ENCODE measurements at regions not wholly inside any gene's neighbourhood (a gene's known extent, or its start where the extent isn't known, plus 50 kb on each side); places are given as distances from the start of the nearest gene placed in this dataset.

- no peak for TF ChIP-seq CTCF (IDR thresholded peaks at IDR 0.05; ENCODE audit: control extremely low read depth, extremely low read depth, low read depth, missing control alignments)
- DNase-seq (ENCODE audit: extremely low spot score), result no peak
- POLR2A ChIA-PET, result no interaction called here
- CTCF ChIA-PET, result no interaction called here
Measured at GRCh38 chr6:163942790-163943189, 528.3 kb downstream of the QKI start.

- TF ChIP-seq CTCF (IDR thresholded peaks at IDR 0.05; ENCODE audit: control extremely low read depth, extremely low read depth, low read depth, missing control alignments), result no peak
- CTCF ChIA-PET, result no interaction called here
- POLR2A ChIA-PET, result no interaction called here
Measured at GRCh38 chr6:163941624-163941976, 527.1 kb downstream of the QKI start.

GRCh38 chr6:163940705-163941623 lies 526.4 kb downstream of the QKI start:
- no peak for TF ChIP-seq CTCF (IDR thresholded peaks at IDR 0.05; ENCODE audit: control extremely low read depth, extremely low read depth, low read depth, missing control alignments)
- DNase-seq (ENCODE audit: extremely low spot score), result no peak
- POLR2A ChIA-PET, result no interaction called here
- CTCF ChIA-PET, result no interaction called here

More at GRCh38 chr6:163941624-163941976, 527.1 kb downstream of the QKI start:
- no peak for DNase-seq (ENCODE audit: extremely low spot score)

- DNase-seq (ENCODE audit: extremely low spot score), result no peak
- ChIA-PET CTCF (interaction anchor here (1.3 to 1.5 kb wide), 2 partner anchors 9 to 13 kb away, joined by 3 to 6 read pairs; no protein-coding TSS in a partner anchor), POLR2A (no interaction called here)
- no peak for TF ChIP-seq CTCF (IDR thresholded peaks at IDR 0.05; ENCODE audit: control extremely low read depth, extremely low read depth, low read depth, missing control alignments)
Measured at GRCh38 chr6:163937071-163937470, 522.6 kb downstream of the QKI start.

GRCh38 chr6:163935158-163935762 lies 520.7 kb downstream of the QKI start:
- DNase-seq (ENCODE audit: extremely low spot score), result no peak
- TF ChIP-seq CTCF (IDR thresholded peaks at IDR 0.05; ENCODE audit: control extremely low read depth, extremely low read depth, low read depth, missing control alignments), result no peak
- ChIA-PET CTCF (no interaction called here), POLR2A (no interaction called here)

GRCh38 chr6:163930012-163930411 lies 515.5 kb downstream of the QKI start:
- CTCF ChIA-PET, result interaction anchor here (1.1 to 1.2 kb wide), 2 partner anchors 26 to 38 kb away, joined by 3 read pairs; no protein-coding TSS in a partner anchor
- DNase-seq (ENCODE audit: extremely low spot score), result no peak
- no peak for TF ChIP-seq CTCF (IDR thresholded peaks at IDR 0.05; ENCODE audit: control extremely low read depth, extremely low read depth, low read depth, missing control alignments)
- POLR2A ChIA-PET, result no interaction called here

Data from GM10248 (cell line).